H1 (cell line): ENCODE measurements at regions not wholly inside any gene's neighbourhood (a gene's known extent, or its start where the extent isn't known, plus 50 kb on each side); places are given as distances from the start of the nearest gene placed in this dataset.
A peak's percentile ranks its signal among the peaks of the same experiment; 100 is the strongest.

Source experiments
- CTCF ChIA-PET: fragments of 300-600 bp; sonication (Branson Sonifier 250); formaldehyde crosslinking; loops from one replicate; lab custom pipeline; 2021; ENCODE audit not compliant: partially characterized antibody; lab: Charles Lee
- POLR2A ChIA-PET: fragments of 300-600 bp; sonication (Branson Sonifier 250); formaldehyde crosslinking; loops from one replicate; lab custom pipeline; 2021; ENCODE audit warnings: inconsistent platforms; ENCODE audit not compliant: partially characterized antibody; lab: Charles Lee
- DNase-seq, 2 experiments: peaks; one replicate each; pipeline versions ENCODE4 v3.0.0 to v3.0.0-alpha.2; 2010 to 2022; ENCODE audit warnings: low spot score in 2 of 2, low read depth in 1 of 2, mixed read lengths in 1 of 2
- FAIRE-seq: peaks from 2 replicates; lab custom pipeline; 2011; peaks lifted over from hg19 to GRCh38; lab: Jason Lieb, UNC
- H2AFZ ChIP-seq: 2 replicates; pipeline ENCODE4 v1.8.1; 2012; ENCODE audit warnings: low read length, inconsistent platforms
- H2AK5ac ChIP-seq: 2 replicates; pipeline ENCODE4 v1.6.1; 2013; ENCODE audit warnings: low read depth, low read length
- H2BK120ac ChIP-seq: replicated peaks from 2 replicates; pipeline ENCODE3; 2013; ENCODE audit warnings: low read depth, low read length, inconsistent platforms
- H2BK12ac ChIP-seq: 2 replicates; pipeline ENCODE4 v1.6.1; 2013; ENCODE audit warnings: low read depth, low read length
- H2BK15ac ChIP-seq: 2 replicates; pipeline ENCODE4 v1.6.1; 2013; ENCODE audit warnings: low read length
- H2BK20ac ChIP-seq: 2 replicates; pipeline ENCODE4 v1.6.1; 2013; ENCODE audit warnings: low read length
- H2BK5ac ChIP-seq: 2 replicates; pipeline ENCODE4 v1.6.1; 2013; ENCODE audit warnings: low read depth, low read length
- H3K14ac ChIP-seq: 2 replicates; pipeline ENCODE4 v1.6.1; 2013; ENCODE audit warnings: inconsistent platforms; ENCODE audit not compliant: insufficient read length
- H3K18ac ChIP-seq: 2 replicates; pipeline ENCODE4 v1.6.1; 2013; ENCODE audit warnings: low read length; ENCODE audit errors: extremely low read depth
- H3K23ac ChIP-seq: 2 replicates; pipeline ENCODE4 v1.6.1; 2013; ENCODE audit warnings: inconsistent platforms; ENCODE audit not compliant: insufficient read length
- H3K23me2 ChIP-seq: 2 replicates; pipeline ENCODE4 v1.6.1; 2013; ENCODE audit warnings: low read depth, low read length
- H3K27ac ChIP-seq: 2 replicates; pipeline ENCODE4 v1.6.1; 2011; ENCODE audit warnings: low read depth, low read length, inconsistent platforms
- H3K27me3 ChIP-seq, 4 experiments: replicated peaks in 1 of 4; 1 replicate in 1 of 4; 2 replicates in 3 of 4; pipeline versions ENCODE4 v1.6.1 to v1.8.1; 2011 to 2013; ENCODE audit warnings: low read length in 3 of 4, mild to moderate bottlenecking in 3 of 4, inconsistent platforms in 2 of 4, mixed read lengths in 2 of 4, moderate library complexity in 1 of 4; ENCODE audit not compliant: control insufficient read depth in 3 of 4, insufficient read depth in 3 of 4; ENCODE audit errors: extremely low read depth in 1 of 4
- H3K36me3 ChIP-seq, 4 experiments: 2 replicates each; pipeline versions ENCODE4 v1.6.1 to v1.8.1; 2011 to 2013; ENCODE audit warnings: mild to moderate bottlenecking in 4 of 4, low read length in 3 of 4, moderate library complexity in 2 of 4, control low read depth in 1 of 4, inconsistent platforms in 1 of 4; ENCODE audit not compliant: insufficient read depth in 4 of 4, control insufficient read depth in 2 of 4
- H3K4ac ChIP-seq: replicated peaks from 2 replicates; pipeline ENCODE3; 2013; ENCODE audit warnings: low read length, low read depth, mixed read lengths, inconsistent platforms; ENCODE audit not compliant: insufficient read length
- H3K4me1 ChIP-seq, 4 experiments: replicated peaks in 1 of 4; 1 replicate in 1 of 4; 2 replicates in 3 of 4; pipeline versions ENCODE4 v1.6.1 to v1.8.1; 2011 to 2013; ENCODE audit warnings: low read length in 3 of 4, inconsistent platforms in 2 of 4, mixed read lengths in 1 of 4; ENCODE audit not compliant: insufficient read depth in 4 of 4, control insufficient read depth in 3 of 4
- H3K4me2 ChIP-seq, 2 experiments: 2 replicates each; pipeline versions ENCODE4 v1.6.1 to v1.8.1; 2011 to 2013; ENCODE audit warnings: low read depth in 2 of 2, low read length in 2 of 2, control low read depth in 1 of 2, inconsistent platforms in 1 of 2, mild to moderate bottlenecking in 1 of 2; ENCODE audit not compliant: insufficient read depth in 1 of 2
- H3K4me3 ChIP-seq, 4 experiments: fragments of 200-600, 300-600 bp in 1 of 4; sonication (generic), shearing (Covaris generic), sonication (Bioruptor Twin) in 1 of 4; 2 replicates each; pipeline versions ENCODE4 v1.5.1 to v1.8.1; 2011 to 2016; ENCODE audit warnings: low read length in 4 of 4, low read depth in 3 of 4, control low read depth in 2 of 4, inconsistent platforms in 2 of 4, mild to moderate bottlenecking in 2 of 4, mixed read lengths in 1 of 4, moderate library complexity in 1 of 4; ENCODE audit not compliant: insufficient read depth in 2 of 4; ENCODE audit errors: extremely low read depth in 1 of 4
- H3K56ac ChIP-seq: replicated peaks from 2 replicates; pipeline ENCODE3; 2013; ENCODE audit warnings: low read depth, mild to moderate bottlenecking, mixed read lengths, low read length, inconsistent platforms; ENCODE audit not compliant: insufficient read length
- H3K79me1 ChIP-seq: 2 replicates; pipeline ENCODE4 v1.6.1; 2013; ENCODE audit warnings: low read depth, low read length, control low read depth
- H3K79me2 ChIP-seq, 2 experiments: 2 replicates each; pipeline versions ENCODE4 v1.6.1 to v1.8.1; 2012 to 2013; ENCODE audit warnings: low read length in 2 of 2, mild to moderate bottlenecking in 2 of 2, inconsistent platforms in 1 of 2; ENCODE audit not compliant: insufficient read depth in 2 of 2, control insufficient read depth in 1 of 2
- H3K9ac ChIP-seq, 4 experiments: replicated peaks in 1 of 4; 1 replicate in 1 of 4; 2 replicates in 3 of 4; pipeline versions ENCODE4 v1.6.1 to v1.8.1; 2011 to 2013; ENCODE audit warnings: low read depth in 3 of 4, low read length in 3 of 4, control low read depth in 2 of 4, mild to moderate bottlenecking in 2 of 4, moderate library complexity in 2 of 4, inconsistent platforms in 1 of 4; ENCODE audit errors: extremely low read depth in 1 of 4
- H3K9me3 ChIP-seq, 2 experiments: 2 replicates each; pipeline versions ENCODE4 v1.6.1 to v1.8.1; 2012 to 2013; ENCODE audit warnings: mild to moderate bottlenecking in 2 of 2, moderate library complexity in 2 of 2, control low read depth in 1 of 2, inconsistent platforms in 1 of 2, low read depth in 1 of 2, low read length in 1 of 2, mixed read lengths in 1 of 2; ENCODE audit not compliant: insufficient read depth in 2 of 2
- H4K20me1 ChIP-seq, 2 experiments: replicated peaks in 1 of 2; 2 replicates each; pipeline versions ENCODE3 to v1.8.1; 2011 to 2013; ENCODE audit warnings: inconsistent platforms in 2 of 2, low read length in 2 of 2, mild to moderate bottlenecking in 1 of 2; ENCODE audit not compliant: insufficient read depth in 2 of 2, control insufficient read depth in 1 of 2
- H4K5ac ChIP-seq: 2 replicates; pipeline ENCODE4 v1.6.1; 2013; ENCODE audit warnings: low read length, low read depth, mixed read lengths, inconsistent platforms; ENCODE audit not compliant: insufficient read length
- H4K8ac ChIP-seq: 2 replicates; pipeline ENCODE4 v1.8.0; 2013; ENCODE audit warnings: mild to moderate bottlenecking, moderate library complexity, low read length, inconsistent platforms; ENCODE audit not compliant: insufficient read depth; ENCODE audit errors: extremely low read depth
- H4K91ac ChIP-seq: replicated peaks from 2 replicates; pipeline ENCODE3; 2013; ENCODE audit warnings: low read length, mixed read lengths, inconsistent platforms; ENCODE audit not compliant: insufficient read length
- BACH1 ChIP-seq: IDR thresholded peaks from 2 replicates; pipeline ENCODE4 v1.6.1; 2012; ENCODE audit warnings: low read length, improper control_type of control experiment
- BCL11A ChIP-seq, 2 experiments: IDR thresholded peaks; one replicate each; pipeline ENCODE4 v1.6.1; 2011; ENCODE audit warnings: low read depth in 2 of 2, low read length in 2 of 2, mild to moderate bottlenecking in 2 of 2
- FOSL1 ChIP-seq: IDR thresholded peaks from 2 replicates; pipeline ENCODE4 v1.6.1; 2011; ENCODE audit warnings: mild to moderate bottlenecking, low read depth, low read length, moderate library complexity; ENCODE audit not compliant: insufficient read depth
- HDAC2 ChIP-seq, 2 experiments: fragments of 300-600 bp in 1 of 2; sonication (generic) in 1 of 2; IDR thresholded peaks; 2 replicates each; pipeline ENCODE4 v1.6.1; 2011 to 2012; ENCODE audit warnings: low read depth in 2 of 2, low read length in 2 of 2, mild to moderate bottlenecking in 2 of 2, moderate library complexity in 2 of 2, borderline replicate concordance in 1 of 2, inconsistent platforms in 1 of 2
- HDAC6 ChIP-seq: IDR thresholded peaks from one replicate; pipeline ENCODE4 v1.7.1; 2012; ENCODE audit warnings: low read depth, mild to moderate bottlenecking, inconsistent platforms, low read length, moderate library complexity
- MAFK ChIP-seq: IDR thresholded peaks from 2 replicates; pipeline ENCODE4 v1.6.1; 2012; ENCODE audit warnings: low read depth, mild to moderate bottlenecking, improper control_type of control experiment, low read length
- MAX ChIP-seq: IDR thresholded peaks from 2 replicates; pipeline ENCODE4 v1.6.1; 2012; ENCODE audit warnings: inconsistent platforms
- RFX5 ChIP-seq: IDR thresholded peaks from 2 replicates; pipeline ENCODE4 v1.6.1; 2011; ENCODE audit warnings: low read depth, low read length, improper control_type of control experiment, borderline replicate concordance
- SRF ChIP-seq: IDR thresholded peaks from 2 replicates; pipeline ENCODE4 v1.6.1; 2011; ENCODE audit warnings: mild to moderate bottlenecking, low read depth, low read length, moderate library complexity
- USF2 ChIP-seq: IDR thresholded peaks from 2 replicates; pipeline ENCODE4 v1.6.1; 2011; ENCODE audit warnings: low read length, improper control_type of control experiment
- WGBS, 2 experiments: shearing (Covaris generic) in 1 of 2; methylation state at CpG; one replicate each; pipeline versions ENCODE4 v1.1.6 to v1.1.7; 2013 to 2015; ENCODE audit warnings: low lambda C conversion rate in 2 of 2, mixed read lengths in 2 of 2, inconsistent platforms in 1 of 2, low coverage in 1 of 2, missing lambda C conversion rate in 1 of 2; ENCODE audit not compliant: insufficient replicate concordance in 2 of 2, insufficient coverage in 1 of 2, insufficient read length in 1 of 2; ENCODE audit errors: extremely low coverage in 1 of 2, missing lambda C conversion rate in 1 of 2; 5-methylcytosine and 5-hydroxymethylcytosine counted together

- Histone ChIP-seq H3K18ac (no peak overlapping the region), H3K9ac (no peak overlapping the region), H2BK20ac (no peak overlapping the region), H3K23me2 (no peaks in the 10 kb centered on the region), H2AFZ (no peak overlapping the region), H2BK12ac (no peak overlapping the region), H3K4me3 (no peak overlapping the region), H2AK5ac (no peak overlapping the region), H4K8ac (no peak overlapping the region), H3K36me3 (no peaks in the 10 kb centered on the region), H3K27me3 (no peaks in the 10 kb centered on the region; a peak in 1 of 7 replicates), H3K9me3 (no peaks in the 10 kb centered on the region), H3K4me2 (no peak overlapping the region), H4K5ac (no peak overlapping the region), H4K91ac (no peak overlapping the region), H3K79me1 (no peaks in the 10 kb centered on the region), H3K27ac (no peak overlapping the region), H3K56ac (no peak overlapping the region), H2BK5ac (no peak overlapping the region), H3K14ac (no peak overlapping the region), H2BK120ac (no peak overlapping the region), H2BK15ac (no peak overlapping the region), H3K79me2 (no peaks in the 10 kb centered on the region), H3K4me1 (peaks cover 0 to 5% (median 0%) of the 10 kb centered on the region in 4 experiments; a peak in 2 of 7 replicates), H3K23ac (no peak overlapping the region), H4K20me1 (no peaks in the 10 kb centered on the region), H3K4ac (no peak overlapping the region)
- CTCF ChIA-PET = interaction anchor here (1.3 to 1.4 kb wide), 2 partner anchors 23 to 165 kb away, joined by 3 to 4 read pairs; no protein-coding TSS in a partner anchor
- FAIRE-seq = no peak
- peak in 1 of 2 experiments; percentile 37 for DNase-seq
- TF ChIP-seq BCL11A (IDR thresholded peaks at IDR 0.05; ENCODE audit: low read depth in 2 of 2, low read length in 2 of 2) = no peak
- TF ChIP-seq RFX5 = no peak
- no peak for TF ChIP-seq BACH1
- TF ChIP-seq HDAC2 (IDR thresholded peaks at IDR 0.05; ENCODE audit: borderline replicate concordance in 1 of 2, low read depth in 2 of 2, low read length in 2 of 2) = no peak
- no peak for TF ChIP-seq FOSL1
- TF ChIP-seq MAFK = no peak
- no peak for TF ChIP-seq HDAC6
- TF ChIP-seq MAX = no peak
- no peak for TF ChIP-seq SRF
- TF ChIP-seq USF2 = no peak
- POLR2A ChIA-PET = interaction anchor here (0.7 to 1.2 kb wide), 2 partner anchors 12 to 58 kb away, joined by 3 read pairs; no protein-coding TSS in a partner anchor
- 81% methylated on average over 4 of the region's 4 CpGs; no CpG with 5 or more reads in 1 of the 2 experiments for WGBS, 2 experiments
Observed at GRCh38 chr7:22890773-22891172, 68.1 kb upstream of the TOMM7 start.
